Nephron (organoid): ENCODE measurements at regions not wholly inside any gene's neighbourhood (a gene's known extent, or its start where the extent isn't known, plus 50 kb on each side); places are given as distances from the start of the nearest gene placed in this dataset.
A peak's percentile ranks its signal among the peaks of the same experiment; 100 is the strongest.

Source experiments
- H3K27ac Mint-ChIP-seq, 3 experiments: 2 replicates each; pipeline ENCODE4 v1.8.0; 2020; ENCODE audit warnings: mixed read lengths in 3 of 3, mild to moderate bottlenecking in 2 of 3, moderate library complexity in 1 of 3
- H3K27me3 Mint-ChIP-seq: 2 replicates; pipeline ENCODE4 v1.8.0; 2021; ENCODE audit warnings: low read depth, mild to moderate bottlenecking, moderate library complexity, mixed read lengths
- H3K36me3 Mint-ChIP-seq: 2 replicates; pipeline ENCODE4 v1.8.0; 2020; ENCODE audit warnings: low read depth, mixed read lengths
- H3K4me1 Mint-ChIP-seq: 2 replicates; pipeline ENCODE4 v1.8.0; 2020; ENCODE audit warnings: mixed read lengths
- H3K4me3 Mint-ChIP-seq, 3 experiments: 2 replicates each; pipeline ENCODE4 v1.8.0; 2020; ENCODE audit warnings: mild to moderate bottlenecking in 3 of 3, mixed read lengths in 3 of 3, moderate library complexity in 2 of 3
- H3K9me3 Mint-ChIP-seq: 2 replicates; pipeline ENCODE4 v1.8.0; 2020; ENCODE audit warnings: mixed read lengths
- TF ChIP-seq, protein P1 (sequence below), 3 experiments: fragments of 200-600 bp; sonication (generic); IDR thresholded peaks; one replicate each; pipeline ENCODE4 v1.5.0; 2021; ENCODE audit warnings: antibody characterized with exemption in 3 of 3; ENCODE audit not compliant: unreplicated experiment in 3 of 3

- Mint-ChIP-seq H3K27ac (no peak overlapping the region), H3K9me3 (peaks cover 3% of the 10 kb centered on the region), H3K4me1 (no peaks in the 10 kb centered on the region), H3K36me3 (no peaks in the 10 kb centered on the region), H3K4me3 (no peak overlapping the region), H3K27me3 (no peaks in the 10 kb centered on the region)
- TF ChIP-seq, protein P1, sequence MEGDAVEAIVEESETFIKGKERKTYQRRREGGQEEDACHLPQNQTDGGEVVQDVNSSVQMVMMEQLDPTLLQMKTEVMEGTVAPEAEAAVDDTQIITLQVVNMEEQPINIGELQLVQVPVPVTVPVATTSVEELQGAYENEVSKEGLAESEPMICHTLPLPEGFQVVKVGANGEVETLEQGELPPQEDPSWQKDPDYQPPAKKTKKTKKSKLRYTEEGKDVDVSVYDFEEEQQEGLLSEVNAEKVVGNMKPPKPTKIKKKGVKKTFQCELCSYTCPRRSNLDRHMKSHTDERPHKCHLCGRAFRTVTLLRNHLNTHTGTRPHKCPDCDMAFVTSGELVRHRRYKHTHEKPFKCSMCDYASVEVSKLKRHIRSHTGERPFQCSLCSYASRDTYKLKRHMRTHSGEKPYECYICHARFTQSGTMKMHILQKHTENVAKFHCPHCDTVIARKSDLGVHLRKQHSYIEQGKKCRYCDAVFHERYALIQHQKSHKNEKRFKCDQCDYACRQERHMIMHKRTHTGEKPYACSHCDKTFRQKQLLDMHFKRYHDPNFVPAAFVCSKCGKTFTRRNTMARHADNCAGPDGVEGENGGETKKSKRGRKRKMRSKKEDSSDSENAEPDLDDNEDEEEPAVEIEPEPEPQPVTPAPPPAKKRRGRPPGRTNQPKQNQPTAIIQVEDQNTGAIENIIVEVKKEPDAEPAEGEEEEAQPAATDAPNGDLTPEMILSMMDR (IDR thresholded peaks at IDR 0.05; ENCODE audit: unreplicated experiment in 3 of 3), result no peak
Measured at GRCh38 chr10:83301732-83302131, 837.6 kb upstream of the GHITM start.

- TF ChIP-seq, protein P1 (IDR thresholded peaks at IDR 0.05; ENCODE audit: unreplicated experiment in 3 of 3), result no peak
- H3K27me3 Mint-ChIP-seq, result no peaks in the 10 kb centered on the region
- H3K4me3 Mint-ChIP-seq, result no peak overlapping the region
- H3K36me3 Mint-ChIP-seq, result no peaks in the 10 kb centered on the region
- H3K4me1 Mint-ChIP-seq, result no peaks in the 10 kb centered on the region
- H3K27ac Mint-ChIP-seq, result no peak overlapping the region
- peaks cover under 1% of the 10 kb centered on the region for H3K9me3 Mint-ChIP-seq
Measured at GRCh38 chr10:83302623-83303022, 836.7 kb upstream of the GHITM start.

DNA sequence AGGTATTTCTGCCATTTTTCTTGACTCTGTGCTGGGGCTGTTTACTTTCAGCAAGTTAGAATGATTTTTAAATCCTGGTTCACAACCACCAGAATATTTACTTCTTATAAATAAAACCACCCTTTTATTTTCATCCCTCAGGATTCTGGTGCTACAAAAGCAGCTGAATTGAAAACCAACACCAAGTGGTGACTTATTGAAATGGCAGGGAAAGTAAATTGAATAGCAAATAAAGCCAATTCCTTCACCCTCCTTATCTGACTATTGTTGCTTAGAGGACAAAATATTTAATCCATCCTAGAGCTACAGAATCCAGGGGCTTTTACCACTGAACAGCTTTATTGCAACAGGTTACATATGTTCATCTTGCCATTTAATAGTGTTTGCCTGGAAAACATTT, 828.6 kb upstream of the GHITM start:
- TF ChIP-seq, protein P1 (IDR thresholded peaks at IDR 0.05; ENCODE audit: unreplicated experiment in 3 of 3), result peak in 1 of 3 experiments; percentile 10
- no peaks in the 10 kb centered on the region for H3K36me3 Mint-ChIP-seq
- H3K4me3 Mint-ChIP-seq, result no peak overlapping the region
- H3K9me3 Mint-ChIP-seq, result peaks cover 1% of the 10 kb centered on the region
- peaks cover 3% of the 10 kb centered on the region for H3K27me3 Mint-ChIP-seq
- no peak overlapping the region for H3K27ac Mint-ChIP-seq
- H3K4me1 Mint-ChIP-seq, result no peaks in the 10 kb centered on the region

DNA sequence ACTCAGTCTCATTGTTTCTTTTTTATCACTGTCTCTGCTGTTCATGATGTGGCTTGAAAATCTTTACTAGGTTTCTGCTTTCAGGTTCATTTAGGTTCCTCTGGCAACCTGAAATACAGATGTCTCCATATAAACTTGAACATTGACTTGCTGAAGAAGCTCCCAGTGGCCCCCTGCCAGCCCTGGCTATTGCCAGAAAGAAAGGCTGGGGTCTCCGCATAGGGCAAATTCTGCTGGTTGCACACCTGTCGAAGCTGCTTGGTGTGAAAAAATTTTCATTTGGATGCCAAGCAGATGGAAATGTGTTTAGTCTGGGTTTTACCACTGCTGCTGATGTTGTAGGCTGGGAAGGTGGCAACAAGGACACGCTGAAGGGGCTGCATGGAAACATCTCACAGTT, 826.7 kb upstream of the GHITM start:
- no peaks in the 10 kb centered on the region for H3K36me3 Mint-ChIP-seq
- H3K27ac Mint-ChIP-seq, result no peak overlapping the region
- H3K4me3 Mint-ChIP-seq, result no peak overlapping the region
- peaks cover 3% of the 10 kb centered on the region for H3K27me3 Mint-ChIP-seq
- no peaks in the 10 kb centered on the region for H3K4me1 Mint-ChIP-seq
- H3K9me3 Mint-ChIP-seq, result peaks cover 10% of the 10 kb centered on the region
- TF ChIP-seq, protein P1 (IDR thresholded peaks at IDR 0.05; ENCODE audit: unreplicated experiment in 3 of 3), result no peak

GRCh38 chr10:83332690-83333089, 806.6 kb upstream of the GHITM start:
- H3K4me1 Mint-ChIP-seq, result no peaks in the 10 kb centered on the region
- no peaks in the 10 kb centered on the region for H3K36me3 Mint-ChIP-seq
- H3K27ac Mint-ChIP-seq, result no peak overlapping the region
- no peak overlapping the region for H3K4me3 Mint-ChIP-seq
- no peaks in the 10 kb centered on the region for H3K27me3 Mint-ChIP-seq
- TF ChIP-seq, protein P1 (IDR thresholded peaks at IDR 0.05; ENCODE audit: unreplicated experiment in 3 of 3), result no peak
- peaks cover 4% of the 10 kb centered on the region for H3K9me3 Mint-ChIP-seq

DNA sequence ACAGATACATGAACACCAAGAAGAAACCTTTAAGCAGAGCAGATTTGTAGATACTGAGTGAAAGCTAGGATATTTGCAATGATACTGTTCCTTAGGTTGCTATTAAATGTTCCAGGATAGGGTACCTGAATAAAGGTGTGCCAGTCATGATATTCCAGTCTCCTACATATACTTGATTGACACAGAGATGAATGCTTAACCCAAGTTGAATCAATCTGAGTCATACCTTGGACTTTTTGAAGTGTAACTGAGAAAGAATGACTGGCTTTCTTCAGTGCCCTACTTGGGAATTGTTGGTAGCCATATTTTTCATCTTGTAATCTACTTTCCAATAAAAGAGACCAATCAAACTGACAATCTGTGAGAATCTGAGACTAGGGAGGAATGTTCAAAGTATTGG, 805.7 kb upstream of the GHITM start:
- no peaks in the 10 kb centered on the region for H3K36me3 Mint-ChIP-seq
- H3K9me3 Mint-ChIP-seq, result peaks cover 10% of the 10 kb centered on the region
- no peak overlapping the region for H3K4me3 Mint-ChIP-seq

More for the DNA sequence above, 805.7 kb upstream of the GHITM start:
- H3K27ac Mint-ChIP-seq, result no peak overlapping the region
- no peaks in the 10 kb centered on the region for H3K4me1 Mint-ChIP-seq
- H3K27me3 Mint-ChIP-seq, result no peaks in the 10 kb centered on the region
- TF ChIP-seq, protein P1 (IDR thresholded peaks at IDR 0.05; ENCODE audit: unreplicated experiment in 3 of 3), result no peak
